ENCODE measurements at regions not wholly inside any gene's neighbourhood (a gene's known extent, or its start where the extent isn't known, plus 50 kb on each side); places are given as distances from the start of the nearest gene placed in this dataset.
A peak's percentile ranks its signal among the peaks of the same experiment; 100 is the strongest.

- no peak for ATAC-seq
- TF ChIP-seq ISL1 (CRISPR knock-in tag; IDR thresholded peaks at IDR 0.05) (peak; percentile 45), ZFP3 (CRISPR knock-in tag; IDR thresholded peaks at IDR 0.05) (no peak)
Observed at GRCh38 chr5:68749077-68749476, 344.7 kb upstream of the SLC30A5 start.

- TF ChIP-seq SNAI2 (CRISPR knock-in tag; IDR thresholded peaks at IDR 0.05) (no peak), TCF4 (CRISPR knock-in tag; IDR thresholded peaks at IDR 0.05; ENCODE audit: borderline replicate concordance) (no peak), PATZ1 (CRISPR knock-in tag; IDR thresholded peaks at IDR 0.05; ENCODE audit: borderline replicate concordance) (no peak), RARB (CRISPR knock-in tag; IDR thresholded peaks at IDR 0.05) (no peak), ZNF8 (CRISPR knock-in tag; IDR thresholded peaks at IDR 0.05) (no peak), CSRNP3 (CRISPR knock-in tag; IDR thresholded peaks at IDR 0.05) (no peak), ARNTL (CRISPR knock-in tag; IDR thresholded peaks at IDR 0.05; ENCODE audit: borderline replicate concordance, low read depth) (no peak), ESRRG (CRISPR knock-in tag; IDR thresholded peaks at IDR 0.05) (no peak), CSDC2 (CRISPR knock-in tag; IDR thresholded peaks at IDR 0.05) (no peak), PPARA (CRISPR knock-in tag; IDR thresholded peaks at IDR 0.05; ENCODE audit: borderline replicate concordance) (no peak), ZFP3 (CRISPR knock-in tag; IDR thresholded peaks at IDR 0.05) (no peak)
- ATAC-seq: no peak
Observed at GRCh38 chr5:68749631-68750030, 344.2 kb upstream of the SLC30A5 start.

DNA sequence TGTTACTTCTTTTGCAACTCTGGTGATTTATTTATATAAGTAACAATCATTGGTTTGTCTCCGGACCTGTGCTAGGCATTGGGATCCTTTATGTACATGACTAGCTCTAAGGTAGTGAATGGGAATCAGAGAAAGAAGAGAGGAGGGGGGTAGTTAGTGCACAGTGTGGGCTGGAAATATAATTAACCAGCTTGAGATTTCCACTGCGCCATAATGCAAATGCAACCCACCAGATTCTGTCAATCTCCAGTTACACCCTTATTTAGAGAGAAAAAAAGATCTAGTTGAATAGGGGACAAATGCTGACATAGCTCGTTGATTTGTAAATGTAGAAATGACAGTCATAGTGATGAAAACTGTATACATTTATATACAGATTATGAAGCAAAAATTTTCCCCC, 342.2 kb upstream of the SLC30A5 start:
- ATAC-seq: no peak
- no peak for TF ChIP-seq SNAI2 (CRISPR knock-in tag; IDR thresholded peaks at IDR 0.05)

DNA sequence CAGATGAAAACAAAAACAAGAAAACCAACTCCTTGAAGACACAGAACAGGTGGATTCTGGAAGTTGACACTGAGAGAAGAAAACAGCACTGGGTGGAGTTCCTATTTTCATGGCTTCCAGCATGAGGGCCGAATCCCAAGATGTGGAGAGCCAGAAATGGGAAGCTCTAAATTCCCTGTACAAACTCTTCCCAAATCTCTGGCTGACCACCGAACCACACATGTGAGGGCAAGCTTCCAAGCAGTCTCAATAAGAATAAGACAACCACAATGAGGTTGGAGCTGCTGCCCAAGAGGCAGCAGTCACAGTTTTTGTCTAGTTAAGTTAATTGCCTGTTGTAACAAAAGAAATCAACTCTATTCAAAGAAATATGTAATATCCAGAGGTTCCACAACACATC, 339.3 kb upstream of the SLC30A5 start:
- ATAC-seq: no peak
- no peak for TF ChIP-seq SNAI2 (CRISPR knock-in tag; IDR thresholded peaks at IDR 0.05)
- TF ChIP-seq TOX (CRISPR knock-in tag; IDR thresholded peaks at IDR 0.05; ENCODE audit: borderline replicate concordance): no peak
- TF ChIP-seq ISL1 (CRISPR knock-in tag; IDR thresholded peaks at IDR 0.05): no peak
- TF ChIP-seq OSR1 (CRISPR knock-in tag; IDR thresholded peaks at IDR 0.05): no peak
- TF ChIP-seq ZC3H10 (CRISPR knock-in tag; IDR thresholded peaks at IDR 0.05): no peak
- TF ChIP-seq ESRRG (CRISPR knock-in tag; IDR thresholded peaks at IDR 0.05): no peak
- no peak for TF ChIP-seq PPARA (CRISPR knock-in tag; IDR thresholded peaks at IDR 0.05; ENCODE audit: borderline replicate concordance)
- TF ChIP-seq, protein P1, sequence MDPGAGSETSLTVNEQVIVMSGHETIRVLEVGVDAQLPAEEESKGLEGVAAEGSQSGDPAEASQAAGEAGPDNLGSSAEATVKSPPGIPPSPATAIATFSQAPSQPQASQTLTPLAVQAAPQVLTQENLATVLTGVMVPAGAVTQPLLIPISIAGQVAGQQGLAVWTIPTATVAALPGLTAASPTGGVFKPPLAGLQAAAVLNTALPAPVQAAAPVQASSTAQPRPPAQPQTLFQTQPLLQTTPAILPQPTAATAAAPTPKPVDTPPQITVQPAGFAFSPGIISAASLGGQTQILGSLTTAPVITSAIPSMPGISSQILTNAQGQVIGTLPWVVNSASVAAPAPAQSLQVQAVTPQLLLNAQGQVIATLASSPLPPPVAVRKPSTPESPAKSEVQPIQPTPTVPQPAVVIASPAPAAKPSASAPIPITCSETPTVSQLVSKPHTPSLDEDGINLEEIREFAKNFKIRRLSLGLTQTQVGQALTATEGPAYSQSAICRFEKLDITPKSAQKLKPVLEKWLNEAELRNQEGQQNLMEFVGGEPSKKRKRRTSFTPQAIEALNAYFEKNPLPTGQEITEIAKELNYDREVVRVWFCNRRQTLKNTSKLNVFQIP (CRISPR knock-in tag; IDR thresholded peaks at IDR 0.05; ENCODE audit: borderline replicate concordance, low read depth): no peak
- no peak for TF ChIP-seq RARB (CRISPR knock-in tag; IDR thresholded peaks at IDR 0.05)
- no peak for TF ChIP-seq CSRNP3 (CRISPR knock-in tag; IDR thresholded peaks at IDR 0.05)
- no peak for TF ChIP-seq CREB5 (CRISPR knock-in tag; IDR thresholded peaks at IDR 0.05; ENCODE audit: low read depth)

- no peak for ATAC-seq
- TF ChIP-seq BACH2 (CRISPR knock-in tag; IDR thresholded peaks at IDR 0.05; ENCODE audit: borderline replicate concordance) (no peak), SNAI2 (CRISPR knock-in tag; IDR thresholded peaks at IDR 0.05) (no peak), PPARA (CRISPR knock-in tag; IDR thresholded peaks at IDR 0.05; ENCODE audit: borderline replicate concordance) (no peak), CSDC2 (CRISPR knock-in tag; IDR thresholded peaks at IDR 0.05) (no peak), ARNTL (CRISPR knock-in tag; IDR thresholded peaks at IDR 0.05; ENCODE audit: borderline replicate concordance, low read depth) (no peak), TOX (CRISPR knock-in tag; IDR thresholded peaks at IDR 0.05; ENCODE audit: borderline replicate concordance) (no peak), ZFP3 (CRISPR knock-in tag; IDR thresholded peaks at IDR 0.05) (no peak)
Observed at GRCh38 chr5:68755293-68755692, 338.5 kb upstream of the SLC30A5 start.

Measured in SK-N-SH treated with all-trans-retinoic acid at 6 μM for 48 hours (cell line).